ENCODE measurements at regions not wholly inside any gene's neighbourhood (a gene's known extent, or its start where the extent isn't known, plus 50 kb on each side); places are given as distances from the start of the nearest gene placed in this dataset.
"Not testable (repeated sequence)": the region's sequence is repeated elsewhere in the genome, so short reads cannot be mapped to it uniquely, and the experiment has no call there.

DNA sequence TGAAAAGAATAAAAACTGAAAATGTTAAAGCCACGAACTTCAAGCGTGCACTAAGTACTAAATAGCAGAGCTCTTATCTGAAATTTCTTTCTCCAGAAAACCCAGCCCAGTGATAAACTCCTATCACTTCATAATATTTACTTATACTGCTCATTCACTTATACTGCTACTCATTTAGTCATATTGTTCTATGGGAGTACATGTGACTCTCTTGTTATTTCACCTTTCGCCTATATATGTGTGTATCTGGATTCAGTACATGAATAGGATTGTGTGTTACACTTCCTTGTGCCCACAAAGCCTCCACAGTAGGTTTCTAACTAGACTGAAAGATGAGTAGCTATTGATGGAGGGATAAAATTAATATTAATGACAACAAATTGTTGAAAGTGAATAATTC lies 526.8 kb upstream of the GRAMD2B start:
- Histone ChIP-seq H3K36me3 (ENCODE audit: control insufficient read depth, insufficient read depth, low read length) (no peaks in the 10 kb centered on the region), H3K4me1 (ENCODE audit: control insufficient read depth, insufficient read depth, low read length) (no peaks in the 10 kb centered on the region), H3K4me3 (ENCODE audit: low read length) (no peak overlapping the region), H3K27me3 (ENCODE audit: control insufficient read depth, insufficient read depth, low read length) (no peaks in the 10 kb centered on the region), H3K27ac (ENCODE audit: low read length) (no peak overlapping the region), H3K9me3 (ENCODE audit: control insufficient read depth, insufficient read depth, low read length) (no peaks in the 10 kb centered on the region)
- WGBS (ENCODE audit: insufficient coverage, insufficient read length), result no CpG with 5 or more reads among the region's 3 CpGs
- DNase-seq (ENCODE audit: low read depth, low spot score), result no peak

DNA sequence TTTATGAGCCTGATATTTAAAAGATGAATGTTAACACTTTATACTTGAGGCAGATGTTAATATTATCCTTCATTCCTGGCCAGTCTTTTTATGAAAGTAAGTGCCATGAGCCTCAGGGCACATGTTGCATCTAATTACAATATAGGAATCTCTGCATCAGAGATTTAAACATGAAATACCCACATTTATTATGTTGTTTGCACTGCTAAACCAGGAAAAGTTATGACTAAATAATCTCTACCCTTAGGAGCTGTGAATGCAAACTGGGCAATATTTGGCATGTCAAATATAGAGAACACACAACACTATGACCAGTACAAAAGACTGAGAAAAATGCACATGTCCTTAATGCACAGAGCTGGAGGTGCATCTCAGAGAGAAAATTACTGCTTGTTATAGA lies 526.1 kb upstream of the GRAMD2B start:
- no peak for DNase-seq (ENCODE audit: low read depth, low spot score)
- no peak overlapping the region for H3K27ac ChIP-seq (ENCODE audit: low read length)
- H3K9me3 ChIP-seq (ENCODE audit: control insufficient read depth, insufficient read depth, low read length), result no peaks in the 10 kb centered on the region
- H3K27me3 ChIP-seq (ENCODE audit: control insufficient read depth, insufficient read depth, low read length), result no peaks in the 10 kb centered on the region
- H3K4me1 ChIP-seq (ENCODE audit: control insufficient read depth, insufficient read depth, low read length), result no peaks in the 10 kb centered on the region
- no peak overlapping the region for H3K4me3 ChIP-seq (ENCODE audit: low read length)
- H3K36me3 ChIP-seq (ENCODE audit: control insufficient read depth, insufficient read depth, low read length), result no peaks in the 10 kb centered on the region

- DNase-seq (ENCODE audit: low read depth, low spot score), result no peak
- Histone ChIP-seq H3K27ac (ENCODE audit: low read length) (no peak overlapping the region), H3K36me3 (ENCODE audit: control insufficient read depth, insufficient read depth, low read length) (no peaks in the 10 kb centered on the region), H3K9me3 (ENCODE audit: control insufficient read depth, insufficient read depth, low read length) (no peaks in the 10 kb centered on the region), H3K27me3 (ENCODE audit: control insufficient read depth, insufficient read depth, low read length) (no peaks in the 10 kb centered on the region), H3K4me1 (ENCODE audit: control insufficient read depth, insufficient read depth, low read length) (no peaks in the 10 kb centered on the region), H3K4me3 (ENCODE audit: low read length) (no peak overlapping the region)
- WGBS (ENCODE audit: insufficient coverage, insufficient read length), result no CpG with 5 or more reads among the region's 2 CpGs
Observed at GRCh38 chr5:125898851-125899405, 524.3 kb upstream of the GRAMD2B start.

DNA sequence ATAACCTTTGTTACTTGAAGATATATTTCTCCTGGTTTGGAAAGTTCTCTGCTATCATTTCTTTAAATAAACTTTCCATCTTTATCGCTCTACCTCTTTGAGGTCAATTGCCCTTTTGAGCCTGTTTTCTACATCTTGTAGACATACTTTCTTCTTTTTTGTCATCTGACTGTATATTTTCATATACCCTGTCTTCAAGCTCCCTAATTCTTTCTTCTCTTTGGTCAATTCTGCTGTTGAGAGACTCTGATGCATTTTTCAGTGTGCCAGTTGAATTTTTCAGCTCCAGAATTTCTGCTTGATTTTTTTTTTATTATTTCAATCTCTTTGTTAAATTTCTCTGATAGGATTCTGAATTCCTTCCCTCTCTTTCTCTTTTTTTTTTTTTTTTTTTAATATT lies 511.2 kb upstream of the GRAMD2B start:
- Histone ChIP-seq H3K4me3 (ENCODE audit: low read length) (no peak overlapping the region), H3K27me3 (ENCODE audit: control insufficient read depth, insufficient read depth, low read length) (no peaks in the 10 kb centered on the region), H3K36me3 (ENCODE audit: control insufficient read depth, insufficient read depth, low read length) (no peaks in the 10 kb centered on the region), H3K27ac (ENCODE audit: low read length) (no peak overlapping the region), H3K9me3 (ENCODE audit: control insufficient read depth, insufficient read depth, low read length) (no peaks in the 10 kb centered on the region), H3K4me1 (ENCODE audit: control insufficient read depth, insufficient read depth, low read length) (no peaks in the 10 kb centered on the region)
- no CpG with 5 or more reads among the region's 1 CpG for WGBS (ENCODE audit: insufficient coverage, insufficient read length)
- DNase-seq (ENCODE audit: low read depth, low spot score), result no peak

- Histone ChIP-seq H3K27me3 (ENCODE audit: control insufficient read depth, insufficient read depth, low read length) (no peaks in the 10 kb centered on the region), H3K9me3 (ENCODE audit: control insufficient read depth, insufficient read depth, low read length) (no peaks in the 10 kb centered on the region), H3K4me1 (ENCODE audit: control insufficient read depth, insufficient read depth, low read length) (no peaks in the 10 kb centered on the region), H3K36me3 (ENCODE audit: control insufficient read depth, insufficient read depth, low read length) (no peaks in the 10 kb centered on the region), H3K4me3 (ENCODE audit: low read length) (no peak overlapping the region), H3K27ac (ENCODE audit: low read length) (no peak overlapping the region)
- WGBS (ENCODE audit: insufficient coverage, insufficient read length), result no CpG with 5 or more reads among the region's 2 CpGs
- DNase-seq (ENCODE audit: low read depth, low spot score), result no peak
Observed at GRCh38 chr5:125913200-125913599, 510.0 kb upstream of the GRAMD2B start.

DNA sequence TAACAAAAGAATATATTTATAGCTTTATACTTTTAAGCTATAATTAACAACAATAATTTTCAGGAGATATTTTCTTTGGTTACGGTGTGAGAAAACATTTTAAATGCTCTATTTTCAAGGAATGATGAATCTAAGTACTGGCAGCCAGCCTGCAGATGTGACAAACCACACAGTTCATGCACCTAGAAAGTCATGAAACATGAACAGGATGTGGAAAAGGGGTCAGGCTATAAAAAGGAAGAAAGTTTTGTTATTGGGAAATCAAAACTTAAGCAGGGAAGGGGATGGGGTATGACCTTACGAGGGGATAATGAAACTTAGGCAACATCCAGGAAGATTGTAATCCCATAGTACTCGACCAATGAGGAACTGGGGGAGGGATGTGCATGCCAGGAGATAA lies 508.7 kb upstream of the GRAMD2B start:
- Histone ChIP-seq H3K36me3 (ENCODE audit: control insufficient read depth, insufficient read depth, low read length) (no peaks in the 10 kb centered on the region), H3K27ac (ENCODE audit: low read length) (no peak overlapping the region), H3K27me3 (ENCODE audit: control insufficient read depth, insufficient read depth, low read length) (no peaks in the 10 kb centered on the region), H3K9me3 (ENCODE audit: control insufficient read depth, insufficient read depth, low read length) (no peaks in the 10 kb centered on the region), H3K4me3 (ENCODE audit: low read length) (no peak overlapping the region), H3K4me1 (ENCODE audit: control insufficient read depth, insufficient read depth, low read length) (no peaks in the 10 kb centered on the region)
- no CpG with 5 or more reads among the region's 3 CpGs for WGBS (ENCODE audit: insufficient coverage, insufficient read length)
- no peak for DNase-seq (ENCODE audit: low read depth, low spot score)

DNA sequence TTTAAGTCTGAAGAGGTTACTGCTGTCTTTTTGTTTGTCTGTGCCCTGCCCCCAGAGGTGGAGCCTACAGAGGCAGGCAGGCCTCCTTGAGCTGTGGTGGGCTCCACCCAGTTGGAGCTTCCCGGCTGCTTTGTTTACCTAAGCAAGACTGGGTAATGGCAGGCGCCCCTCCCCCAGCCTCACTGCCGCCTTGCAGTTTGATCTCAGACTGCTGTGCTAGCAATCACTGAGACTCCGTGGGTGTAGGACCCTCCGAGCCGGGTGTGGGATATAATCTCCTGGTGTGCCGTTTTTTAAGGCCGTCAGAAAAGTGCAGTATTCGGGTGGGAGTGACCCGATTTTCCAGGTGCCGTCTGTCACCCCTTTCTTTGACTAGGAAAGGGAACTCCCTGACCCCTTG lies 499.3 kb upstream of the GRAMD2B start:
- not testable (repeated sequence) for H3K27me3 ChIP-seq (ENCODE audit: control insufficient read depth, insufficient read depth, low read length); H3K9me3 ChIP-seq (ENCODE audit: control insufficient read depth, insufficient read depth, low read length); H3K4me3 ChIP-seq (ENCODE audit: low read length); DNase-seq (ENCODE audit: low read depth, low spot score); H3K36me3 ChIP-seq (ENCODE audit: control insufficient read depth, insufficient read depth, low read length); H3K27ac ChIP-seq (ENCODE audit: low read length); H3K4me1 ChIP-seq (ENCODE audit: control insufficient read depth, insufficient read depth, low read length)
- WGBS (ENCODE audit: insufficient coverage, insufficient read length), result no CpG with 5 or more reads among the region's 11 CpGs

DNA sequence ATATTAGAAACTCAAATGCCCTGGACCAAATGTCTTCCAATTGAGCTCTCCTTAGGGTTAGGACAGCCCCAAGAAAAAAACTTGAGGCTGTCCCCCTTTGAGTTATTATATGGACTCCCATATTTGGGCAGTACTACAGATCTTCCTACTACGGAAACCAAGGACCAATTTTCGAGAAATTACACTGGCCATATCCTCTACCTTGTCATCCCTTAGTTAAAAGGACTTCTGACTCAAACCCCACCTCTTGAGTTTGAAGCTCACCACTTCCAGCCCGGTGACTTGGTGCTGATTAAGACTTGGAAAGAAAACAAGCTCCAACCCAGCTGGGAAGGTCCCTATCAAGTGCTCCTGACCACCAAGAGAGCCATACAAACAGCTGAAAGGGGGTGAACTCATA lies 497.0 kb upstream of the GRAMD2B start:
- Histone ChIP-seq H3K4me3 (ENCODE audit: low read length) (no peak overlapping the region), H3K4me1 (ENCODE audit: control insufficient read depth, insufficient read depth, low read length) (no peaks in the 10 kb centered on the region), H3K27ac (ENCODE audit: low read length) (no peak overlapping the region), H3K27me3 (ENCODE audit: control insufficient read depth, insufficient read depth, low read length) (no peaks in the 10 kb centered on the region), H3K36me3 (ENCODE audit: control insufficient read depth, insufficient read depth, low read length) (no peaks in the 10 kb centered on the region), H3K9me3 (ENCODE audit: control insufficient read depth, insufficient read depth, low read length) (peaks cover 2% of the 10 kb centered on the region)
- DNase-seq (ENCODE audit: low read depth, low spot score), result no peak
- no CpG with 5 or more reads among the region's 3 CpGs for WGBS (ENCODE audit: insufficient coverage, insufficient read length)

DNA sequence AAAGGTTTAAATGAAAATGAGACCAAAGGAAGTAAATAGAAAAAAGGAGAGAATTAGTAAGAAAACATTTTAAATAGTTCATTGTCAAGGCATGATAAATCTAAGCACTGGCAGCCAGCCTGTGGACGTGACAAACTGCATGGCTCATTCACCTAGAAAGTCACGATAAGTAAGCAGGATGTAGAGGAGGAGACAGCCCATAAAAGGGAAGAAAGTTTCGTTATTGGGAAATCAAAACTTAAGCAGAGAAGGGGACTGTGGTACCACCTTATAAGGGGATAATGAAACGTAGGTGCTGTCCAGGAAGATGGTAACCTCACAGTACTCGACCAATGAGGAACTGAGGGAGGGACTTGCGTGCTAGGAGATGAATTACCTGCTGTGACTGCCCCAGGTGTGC lies 494.5 kb upstream of the GRAMD2B start:
- no peak for DNase-seq (ENCODE audit: low read depth, low spot score)
- H3K27me3 ChIP-seq (ENCODE audit: control insufficient read depth, insufficient read depth, low read length), result no peaks in the 10 kb centered on the region
- H3K27ac ChIP-seq (ENCODE audit: low read length), result no peak overlapping the region
- no peaks in the 10 kb centered on the region for H3K4me1 ChIP-seq (ENCODE audit: control insufficient read depth, insufficient read depth, low read length)
- H3K4me3 ChIP-seq (ENCODE audit: low read length), result no peak overlapping the region
- no CpG with 5 or more reads among the region's 6 CpGs for WGBS (ENCODE audit: insufficient coverage, insufficient read length)
- no peaks in the 10 kb centered on the region for H3K36me3 ChIP-seq (ENCODE audit: control insufficient read depth, insufficient read depth, low read length)
- peaks cover 2% of the 10 kb centered on the region for H3K9me3 ChIP-seq (ENCODE audit: control insufficient read depth, insufficient read depth, low read length)

DNA sequence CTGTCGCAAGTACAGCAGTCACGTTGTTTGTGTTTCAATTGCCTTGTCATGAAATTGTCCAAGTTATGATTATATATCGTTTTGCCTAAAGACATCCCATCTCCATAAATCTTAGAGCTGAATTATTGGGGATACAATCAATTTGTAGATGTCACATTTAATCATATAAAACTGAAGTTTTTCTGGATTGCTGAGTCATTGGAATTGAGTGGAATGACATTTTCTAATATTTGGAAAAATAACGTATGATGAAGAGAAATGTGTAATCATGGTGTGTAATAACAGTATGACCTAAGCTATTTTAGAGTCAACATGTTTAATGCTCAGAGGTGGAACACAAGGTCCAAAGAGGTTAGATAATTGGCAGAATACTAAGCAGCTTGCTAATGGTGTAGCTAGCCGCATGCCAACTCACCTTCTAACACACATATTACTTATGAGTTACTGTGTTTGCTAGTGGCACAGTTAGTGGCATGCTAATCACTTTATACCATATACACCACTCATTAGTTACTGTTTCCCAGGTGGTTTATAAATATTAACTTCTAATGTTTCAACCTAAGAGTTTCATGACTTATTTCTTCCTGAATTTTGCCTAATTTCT lies 473.1 kb upstream of the GRAMD2B start:
- Histone ChIP-seq H3K4me3 (ENCODE audit: low read length) (no peak overlapping the region), H3K27ac (ENCODE audit: low read length) (no peak overlapping the region), H3K9me3 (ENCODE audit: control insufficient read depth, insufficient read depth, low read length) (no peaks in the 10 kb centered on the region), H3K27me3 (ENCODE audit: control insufficient read depth, insufficient read depth, low read length) (no peaks in the 10 kb centered on the region), H3K4me1 (ENCODE audit: control insufficient read depth, insufficient read depth, low read length) (no peaks in the 10 kb centered on the region), H3K36me3 (ENCODE audit: control insufficient read depth, insufficient read depth, low read length) (no peaks in the 10 kb centered on the region)
- DNase-seq (ENCODE audit: low read depth, low spot score), result no peak
- 100% methylated on average over 1 of the region's 5 CpGs for WGBS (ENCODE audit: insufficient coverage, insufficient read length)

DNA sequence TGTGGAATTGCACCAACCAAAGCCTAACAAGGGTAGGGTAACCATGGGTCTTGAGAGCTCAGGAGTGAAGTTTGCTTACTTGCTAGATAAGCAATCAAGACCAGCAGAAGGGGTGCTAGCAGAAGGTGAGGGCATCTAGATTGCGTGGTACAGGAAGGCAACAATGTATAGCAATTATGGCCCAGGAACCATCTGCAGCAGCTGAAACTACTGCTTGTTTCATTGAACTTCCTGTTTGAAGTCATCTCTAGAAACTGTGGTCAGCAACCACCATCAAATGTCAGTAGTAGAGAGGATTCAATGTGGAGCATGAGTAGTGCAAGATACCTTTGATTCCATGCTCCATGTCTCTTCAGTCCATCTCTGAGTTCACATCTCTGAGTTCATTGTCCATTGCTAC lies 462.1 kb upstream of the GRAMD2B start:
- no peaks in the 10 kb centered on the region for H3K27me3 ChIP-seq (ENCODE audit: control insufficient read depth, insufficient read depth, low read length)
- no peaks in the 10 kb centered on the region for H3K36me3 ChIP-seq (ENCODE audit: control insufficient read depth, insufficient read depth, low read length)
- no peak for DNase-seq (ENCODE audit: low read depth, low spot score)
- no peaks in the 10 kb centered on the region for H3K4me1 ChIP-seq (ENCODE audit: control insufficient read depth, insufficient read depth, low read length)
- no peak overlapping the region for H3K4me3 ChIP-seq (ENCODE audit: low read length)
- H3K9me3 ChIP-seq (ENCODE audit: control insufficient read depth, insufficient read depth, low read length), result no peaks in the 10 kb centered on the region
- WGBS (ENCODE audit: insufficient coverage, insufficient read length), result no CpG with 5 or more reads among the region's 1 CpG
- no peak overlapping the region for H3K27ac ChIP-seq (ENCODE audit: low read length)
